ENCODE measurements at regions not wholly inside any gene's neighbourhood (a gene's known extent, or its start where the extent isn't known, plus 50 kb on each side); places are given as distances from the start of the nearest gene placed in this dataset.

DNA sequence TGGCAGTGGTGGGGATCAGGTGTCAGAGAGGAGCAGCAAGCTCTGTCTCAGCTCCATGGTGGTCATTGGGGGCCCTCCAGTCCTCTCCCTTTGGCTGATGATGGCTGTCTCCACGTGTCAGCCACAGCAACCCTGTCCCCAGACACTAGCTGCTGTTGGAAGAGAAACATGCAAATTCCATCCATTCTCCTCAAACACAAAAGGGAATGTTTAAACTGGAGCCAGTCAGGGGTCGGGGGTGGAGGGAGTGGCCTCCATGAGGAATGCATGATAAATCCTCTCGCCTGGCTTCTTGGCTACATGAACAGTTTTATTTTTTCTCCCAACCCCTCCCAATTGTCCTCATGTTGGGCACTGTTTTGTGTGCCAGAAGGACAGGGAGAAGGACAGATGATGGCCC, 86.4 kb downstream of the EDN3 start:
- H3K9me3 ChIP-seq, result no peaks in the 10 kb centered on the region
- intact Hi-C loops (cut with DNase I), result no loop called here
- no peaks in the 10 kb centered on the region for H3K36me3 ChIP-seq
- no peaks in the 10 kb centered on the region for H3K4me1 ChIP-seq
- WGBS, 2 donors, result 57 to 74% methylated on average over 3 of the region's 3 CpGs
- no peak for DNase-seq
- no peak overlapping the region for H3K27ac ChIP-seq
- no peaks in the 10 kb centered on the region for H3K27me3 ChIP-seq
- H3K4me3 ChIP-seq (replicated peaks in 1 of 3), result no peak overlapping the region
- TF ChIP-seq POLR2A (IDR thresholded peaks at IDR 0.05), result peak in 1 of 2 donors; percentile 30
- TF ChIP-seq, protein P1, sequence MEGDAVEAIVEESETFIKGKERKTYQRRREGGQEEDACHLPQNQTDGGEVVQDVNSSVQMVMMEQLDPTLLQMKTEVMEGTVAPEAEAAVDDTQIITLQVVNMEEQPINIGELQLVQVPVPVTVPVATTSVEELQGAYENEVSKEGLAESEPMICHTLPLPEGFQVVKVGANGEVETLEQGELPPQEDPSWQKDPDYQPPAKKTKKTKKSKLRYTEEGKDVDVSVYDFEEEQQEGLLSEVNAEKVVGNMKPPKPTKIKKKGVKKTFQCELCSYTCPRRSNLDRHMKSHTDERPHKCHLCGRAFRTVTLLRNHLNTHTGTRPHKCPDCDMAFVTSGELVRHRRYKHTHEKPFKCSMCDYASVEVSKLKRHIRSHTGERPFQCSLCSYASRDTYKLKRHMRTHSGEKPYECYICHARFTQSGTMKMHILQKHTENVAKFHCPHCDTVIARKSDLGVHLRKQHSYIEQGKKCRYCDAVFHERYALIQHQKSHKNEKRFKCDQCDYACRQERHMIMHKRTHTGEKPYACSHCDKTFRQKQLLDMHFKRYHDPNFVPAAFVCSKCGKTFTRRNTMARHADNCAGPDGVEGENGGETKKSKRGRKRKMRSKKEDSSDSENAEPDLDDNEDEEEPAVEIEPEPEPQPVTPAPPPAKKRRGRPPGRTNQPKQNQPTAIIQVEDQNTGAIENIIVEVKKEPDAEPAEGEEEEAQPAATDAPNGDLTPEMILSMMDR (IDR thresholded peaks at IDR 0.05), result no peak

DNA sequence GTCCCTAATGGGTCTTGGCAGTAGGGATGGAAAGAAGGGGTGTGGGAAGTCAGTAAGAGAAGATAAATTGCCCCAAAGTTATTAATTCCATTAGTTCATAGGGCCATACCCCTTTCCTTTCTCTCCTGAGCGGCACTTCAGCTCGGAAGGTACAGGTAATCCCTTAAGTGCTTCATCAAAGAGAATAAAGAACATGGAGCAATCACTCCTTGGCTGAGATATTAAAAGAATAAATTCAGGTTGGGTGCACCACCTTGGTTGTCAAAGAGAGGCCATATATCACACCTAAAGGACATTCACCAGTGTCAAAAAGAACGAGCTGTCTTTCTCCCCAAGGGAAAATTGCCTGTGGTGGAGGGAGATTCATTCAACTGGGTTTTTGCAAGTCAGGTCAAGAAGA, 87.5 kb downstream of the EDN3 start:
- intact Hi-C loops (cut with DNase I), result no loop called here
- no peak overlapping the region for H3K27ac ChIP-seq
- no peak for TF ChIP-seq POLR2A (IDR thresholded peaks at IDR 0.05)
- no peak for DNase-seq
- no peaks in the 10 kb centered on the region for H3K36me3 ChIP-seq
- WGBS, 2 donors, result 87 to 98% methylated on average over 3 of the region's 3 CpGs
- H3K4me1 ChIP-seq, result no peaks in the 10 kb centered on the region
- no peak overlapping the region for H3K4me3 ChIP-seq (replicated peaks in 1 of 3)
- H3K9me3 ChIP-seq, result no peaks in the 10 kb centered on the region
- no peaks in the 10 kb centered on the region for H3K27me3 ChIP-seq

DNA sequence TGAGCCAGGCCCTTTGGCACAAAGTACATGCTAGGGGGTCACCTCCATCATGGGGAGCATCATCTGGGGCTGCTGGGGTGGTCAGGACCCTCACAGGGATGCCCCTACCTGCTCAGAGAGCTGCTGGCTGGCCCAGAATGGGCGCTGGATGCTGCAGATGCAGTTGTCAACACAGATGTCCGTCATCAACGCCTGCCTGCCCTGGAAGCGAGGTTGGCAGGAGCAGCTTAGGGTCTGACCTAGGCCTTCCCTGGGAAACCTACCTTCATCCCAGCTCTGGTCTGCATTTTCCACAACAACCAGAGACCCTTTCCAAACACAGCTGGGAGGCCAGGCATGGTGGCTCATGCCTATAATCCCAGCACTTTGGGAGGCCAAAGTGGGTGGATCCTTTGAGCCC, 88.0 kb downstream of the EDN3 start:
- no peaks in the 10 kb centered on the region for H3K36me3 ChIP-seq
- 83 to 98% methylated on average over 4 of the region's 4 CpGs for WGBS, 2 donors
- TF ChIP-seq, protein P1 (IDR thresholded peaks at IDR 0.05), result no peak
- TF ChIP-seq POLR2A (IDR thresholded peaks at IDR 0.05), result no peak
- DNase-seq, result no peak
- H3K27me3 ChIP-seq, result no peaks in the 10 kb centered on the region
- H3K27ac ChIP-seq, result no peak overlapping the region
- H3K4me3 ChIP-seq (replicated peaks in 1 of 3), result no peak overlapping the region
- no peaks in the 10 kb centered on the region for H3K9me3 ChIP-seq
- H3K4me1 ChIP-seq, result no peaks in the 10 kb centered on the region
- intact Hi-C loops (cut with DNase I), result no loop called here

DNA sequence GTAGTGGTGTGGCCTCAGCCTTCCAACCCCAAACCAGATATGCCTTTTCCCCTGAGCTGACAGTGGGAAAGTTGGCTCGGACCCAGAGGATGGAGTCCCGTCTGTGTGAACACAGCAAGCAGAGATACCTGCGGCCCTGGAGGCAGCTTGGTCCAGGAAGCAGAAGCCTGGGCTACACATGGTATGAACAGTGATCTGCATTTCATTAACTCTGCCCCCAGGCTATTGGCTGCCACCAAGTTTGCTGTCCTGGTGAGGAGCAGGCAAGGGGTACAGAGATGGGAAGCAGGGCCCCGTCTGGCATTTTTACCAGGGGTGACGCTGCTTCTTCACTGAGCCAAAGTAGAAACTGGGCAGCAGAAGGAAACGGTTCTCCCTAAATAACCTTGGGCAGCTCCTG, 90.0 kb downstream of the EDN3 start:
- TF ChIP-seq POLR2A (IDR thresholded peaks at IDR 0.05), result no peak
- TF ChIP-seq, protein P1 (IDR thresholded peaks at IDR 0.05), result no peak
- Histone ChIP-seq H3K4me3 (replicated peaks in 1 of 3) (no peak overlapping the region), H3K36me3 (no peaks in the 10 kb centered on the region), H3K27me3 (no peaks in the 10 kb centered on the region), H3K27ac (no peak overlapping the region), H3K9me3 (no peaks in the 10 kb centered on the region), H3K4me1 (no peaks in the 10 kb centered on the region)
- 73 to 88% methylated on average over 4 to 6 of the region's 6 CpGs for WGBS, 2 donors
- intact Hi-C loops (cut with DNase I), result no loop called here
- DNase-seq, result no peak

DNA sequence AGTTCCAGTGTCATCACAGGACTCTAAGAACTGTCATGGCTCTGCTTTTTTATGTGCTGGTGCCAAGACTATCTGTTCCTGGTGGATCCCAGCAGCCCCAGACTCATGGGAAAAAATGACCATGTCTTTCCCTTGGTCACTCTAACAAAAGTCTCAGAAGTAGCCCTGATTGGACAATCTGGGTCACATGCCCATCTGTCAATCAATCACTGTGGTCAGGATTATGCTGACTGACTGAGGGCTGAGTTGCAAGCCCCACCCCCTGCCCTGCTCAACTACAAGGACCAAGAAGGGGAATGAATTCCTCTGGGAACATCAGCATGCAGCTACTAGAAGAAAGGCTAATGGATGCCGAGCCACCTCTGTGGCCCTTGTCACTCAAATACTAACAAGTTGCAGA, 91.6 kb downstream of the EDN3 start:
- Histone ChIP-seq H3K27me3 (no peaks in the 10 kb centered on the region), H3K4me1 (no peaks in the 10 kb centered on the region), H3K4me3 (replicated peaks in 1 of 3) (no peak overlapping the region), H3K36me3 (no peaks in the 10 kb centered on the region), H3K9me3 (no peaks in the 10 kb centered on the region), H3K27ac (no peak overlapping the region)
- TF ChIP-seq, protein P1 (IDR thresholded peaks at IDR 0.05), result no peak
- TF ChIP-seq POLR2A (IDR thresholded peaks at IDR 0.05), result no peak
- 56 to 79% methylated on average over 1 of the region's 1 CpG for WGBS, 2 donors
- intact Hi-C loops (cut with DNase I), result no loop called here
- no peak for DNase-seq

DNA sequence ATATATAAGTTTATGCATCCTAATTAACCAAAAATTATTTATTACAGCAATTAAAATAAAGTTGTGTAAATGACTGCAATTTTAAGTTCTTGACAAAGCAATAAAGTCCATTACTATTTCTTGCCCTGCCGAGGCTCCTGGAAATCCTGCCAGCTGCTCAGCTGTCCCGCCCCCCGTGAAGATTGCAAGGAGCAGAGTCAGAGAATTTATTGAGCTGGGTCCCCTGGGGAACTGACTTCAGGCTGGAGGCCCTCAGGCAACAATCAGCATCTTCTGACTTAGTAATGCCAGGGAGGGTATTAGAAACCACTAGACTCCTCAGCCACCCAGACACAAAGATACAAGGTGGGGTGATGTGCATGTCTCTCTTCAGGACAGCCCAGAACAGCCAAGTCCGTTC, 92.3 kb downstream of the EDN3 start:
- TF ChIP-seq POLR2A (IDR thresholded peaks at IDR 0.05), result no peak
- TF ChIP-seq, protein P1 (IDR thresholded peaks at IDR 0.05), result no peak
- H3K27ac ChIP-seq, result no peak overlapping the region
- 71% methylated on average over 4 of the region's 4 CpGs for WGBS, 2 donors
- no peaks in the 10 kb centered on the region for H3K27me3 ChIP-seq
- H3K36me3 ChIP-seq, result no peaks in the 10 kb centered on the region
- H3K4me3 ChIP-seq (replicated peaks in 1 of 3), result no peak overlapping the region
- intact Hi-C loops (cut with DNase I), result no loop called here
- DNase-seq, result no peak
- H3K4me1 ChIP-seq, result no peaks in the 10 kb centered on the region
- H3K9me3 ChIP-seq, result no peaks in the 10 kb centered on the region

Data from thyroid gland (tissue), 4 donors.